Hepatocyte (in vitro differentiated cells): ENCODE measurements at regions not wholly inside any gene's neighbourhood (a gene's known extent, or its start where the extent isn't known, plus 50 kb on each side); places are given as distances from the start of the nearest gene placed in this dataset.

Experiments used
- DNase-seq: peaks from one replicate; pipeline ENCODE4 v3.0.0-alpha.2; 2016; ENCODE audit warnings: low spot score
- H2AFZ ChIP-seq: fragments of 200-600 bp; sonication (generic); 2 replicates; pipeline ENCODE4 v1.6.0; 2016; ENCODE audit warnings: antibody characterized with exemption, mild to moderate bottlenecking
- H3K27ac ChIP-seq: fragments of 200-600 bp; sonication (generic); 2 replicates; pipeline ENCODE4 v1.5.1; 2016; ENCODE audit warnings: mild to moderate bottlenecking
- H3K27me3 ChIP-seq: fragments of 200-600 bp; sonication (generic); 2 replicates; pipeline ENCODE4 v1.6.1; 2016
- H3K36me3 ChIP-seq: fragments of 200-600 bp; sonication (generic); replicated peaks from 2 replicates; pipeline ENCODE4 v1.5.1; 2016; ENCODE audit warnings: low read depth; ENCODE audit not compliant: insufficient read depth
- H3K4me1 ChIP-seq: fragments of 200-600 bp; sonication (generic); 2 replicates; pipeline ENCODE4 v1.5.1; 2016; ENCODE audit warnings: mild to moderate bottlenecking, moderate library complexity; ENCODE audit not compliant: insufficient read depth
- H3K4me2 ChIP-seq: fragments of 200-600 bp; sonication (generic); 2 replicates; pipeline ENCODE4 v1.6.0; 2016
- H3K4me3 ChIP-seq: fragments of 200-600 bp; sonication (generic); 2 replicates; pipeline ENCODE4 v1.5.1; 2016; ENCODE audit warnings: mild to moderate bottlenecking
- H3K79me2 ChIP-seq: fragments of 200-600 bp; sonication (generic); 2 replicates; pipeline ENCODE4 v1.6.0; 2017; ENCODE audit warnings: mild to moderate bottlenecking
- H3K9me2 ChIP-seq: fragments of 200-600 bp; sonication (generic); replicated peaks from 2 replicates; pipeline ENCODE4 v1.6.0; 2017; ENCODE audit warnings: mild to moderate bottlenecking; ENCODE audit not compliant: insufficient read depth
- H3K9me3 ChIP-seq: fragments of 200-600 bp; sonication (generic); 2 replicates; pipeline ENCODE4 v1.5.1; 2016; ENCODE audit warnings: low read depth, mild to moderate bottlenecking
- H4K20me1 ChIP-seq: fragments of 200-600 bp; sonication (generic); 2 replicates; pipeline ENCODE4 v1.6.0; 2016; ENCODE audit warnings: mild to moderate bottlenecking; ENCODE audit not compliant: insufficient read depth, poor library complexity, severe bottlenecking
- CTCF ChIP-seq: fragments of 200-600 bp; sonication (generic); IDR thresholded peaks from 2 replicates; pipeline ENCODE4 v1.5.1; 2016; ENCODE audit warnings: antibody characterized with exemption, mild to moderate bottlenecking; ENCODE audit not compliant: poor library complexity
- EZH2 ChIP-seq: fragments of 200-600 bp; sonication (generic); IDR thresholded peaks from 2 replicates; pipeline ENCODE4 v1.6.1; 2016; ENCODE audit warnings: antibody characterized with exemption, mild to moderate bottlenecking, borderline replicate concordance
- EZH2phosphoT487 ChIP-seq: fragments of 200-600 bp; sonication (generic); IDR thresholded peaks from one replicate; pipeline ENCODE4 v1.6.1; 2018; ENCODE audit warnings: antibody characterized with exemption, mild to moderate bottlenecking, low read depth, moderate library complexity; ENCODE audit not compliant: unreplicated experiment, severe bottlenecking
- WGBS: methylation state at CpG from one replicate; pipeline ENCODE4 v1.1.6; 2016; ENCODE audit warnings: low lambda C conversion rate; ENCODE audit errors: missing lambda C conversion rate; 5-methylcytosine and 5-hydroxymethylcytosine counted together

- no peak for DNase-seq
- H3K4me3 ChIP-seq = no peak overlapping the region
- no peaks in the 10 kb centered on the region for H3K27me3 ChIP-seq
- no peaks in the 10 kb centered on the region for H3K9me2 ChIP-seq
- H3K36me3 ChIP-seq = no peaks in the 10 kb centered on the region
- H3K4me2 ChIP-seq = no peak overlapping the region
- H3K9me3 ChIP-seq = no peaks in the 10 kb centered on the region
- 93% methylated on average over 2 of the region's 2 CpGs for WGBS
- no peaks in the 10 kb centered on the region for H3K79me2 ChIP-seq
- H4K20me1 ChIP-seq = no peaks in the 10 kb centered on the region
- no peak overlapping the region for H2AFZ ChIP-seq
- TF ChIP-seq EZH2phosphoT487 (no peak), EZH2 (no peak), CTCF (no peak)
- H3K4me1 ChIP-seq = no peaks in the 10 kb centered on the region
- H3K27ac ChIP-seq = no peak overlapping the region
Observed at GRCh38 chr4:160772668-160773067, 1391.1 kb downstream of the FSTL5 start.

- no peaks in the 10 kb centered on the region for H3K27me3 ChIP-seq
- no peaks in the 10 kb centered on the region for H3K36me3 ChIP-seq
- no peaks in the 10 kb centered on the region for H4K20me1 ChIP-seq
- no peak overlapping the region for H2AFZ ChIP-seq
- no peak overlapping the region for H3K4me3 ChIP-seq
- H3K9me2 ChIP-seq = no peaks in the 10 kb centered on the region
- no peak for DNase-seq
- H3K79me2 ChIP-seq = no peaks in the 10 kb centered on the region
- H3K27ac ChIP-seq = no peak overlapping the region
- H3K4me2 ChIP-seq = no peak overlapping the region
- H3K4me1 ChIP-seq = no peaks in the 10 kb centered on the region
- TF ChIP-seq EZH2 = no peak
- no peak for TF ChIP-seq CTCF
- TF ChIP-seq EZH2phosphoT487 = no peak
- no peaks in the 10 kb centered on the region for H3K9me3 ChIP-seq
Observed at GRCh38 chr4:160795216-160795615, 1368.6 kb downstream of the FSTL5 start.

GRCh38 chr4:160808174-160808573, 1355.6 kb downstream of the FSTL5 start:
- Histone ChIP-seq H3K4me1 (no peaks in the 10 kb centered on the region), H3K79me2 (no peaks in the 10 kb centered on the region), H3K4me2 (no peak overlapping the region), H3K9me2 (no peaks in the 10 kb centered on the region), H3K9me3 (no peaks in the 10 kb centered on the region), H3K4me3 (no peak overlapping the region), H3K27ac (no peak overlapping the region), H3K27me3 (no peaks in the 10 kb centered on the region), H4K20me1 (no peaks in the 10 kb centered on the region), H2AFZ (no peak overlapping the region), H3K36me3 (no peaks in the 10 kb centered on the region)
- TF ChIP-seq EZH2 (no peak), EZH2phosphoT487 (no peak), CTCF (no peak)
- DNase-seq = no peak

- Histone ChIP-seq H3K9me2 (no peaks in the 10 kb centered on the region), H3K4me2 (no peak overlapping the region), H2AFZ (no peak overlapping the region), H3K9me3 (no peaks in the 10 kb centered on the region), H3K27ac (no peak overlapping the region), H4K20me1 (no peaks in the 10 kb centered on the region), H3K79me2 (no peaks in the 10 kb centered on the region), H3K27me3 (no peaks in the 10 kb centered on the region), H3K4me3 (no peak overlapping the region), H3K36me3 (no peaks in the 10 kb centered on the region), H3K4me1 (no peaks in the 10 kb centered on the region)
- DNase-seq = no peak
- TF ChIP-seq EZH2 (no peak), EZH2phosphoT487 (no peak), CTCF (no peak)
Observed at GRCh38 chr4:160809576-160809975, 1354.2 kb downstream of the FSTL5 start.
